Hematopoietic multipotent progenitor cell (in vitro differentiated cells): ENCODE measurements at regions not wholly inside any gene's neighbourhood (a gene's known extent, or its start where the extent isn't known, plus 50 kb on each side); places are given as distances from the start of the nearest gene placed in this dataset.

Experiments
- DNase-seq, 3 donors: peaks; one replicate each; pipeline ENCODE4 v3.0.0-alpha.2; 2011 to 2015; ENCODE audit warnings: low read depth in 2 of 3, low spot score in 2 of 3

- DNase-seq, result no peak
These were observed 73.0 kb upstream of the LEP start for GRCh38 chr7:128167791-128168666.

- peak in 2 of 3 donors; percentile 33 to 62 for DNase-seq
These were observed 72.3 kb upstream of the LEP start for GRCh38 chr7:128168667-128169210.

GRCh38 chr7:128170461-128170860 lies 70.6 kb upstream of the LEP start:
- DNase-seq, result no peak

- no peak for DNase-seq
These were observed 69.6 kb upstream of the LEP start for GRCh38 chr7:128171342-128171918.

GRCh38 chr7:128172151-128172550 lies 68.9 kb upstream of the LEP start:
- DNase-seq, result no peak

- DNase-seq, result no peak
These were observed 68.1 kb upstream of the LEP start for GRCh38 chr7:128172963-128173362.

- peak in 1 of 3 donors; percentile 31 for DNase-seq
These were observed 66.7 kb upstream of the LEP start for GRCh38 chr7:128174386-128174785.

GRCh38 chr7:128176696-128177095 lies 64.4 kb upstream of the LEP start:
- DNase-seq, result no peak

- DNase-seq, result no peak
These were observed 63.1 kb upstream of the LEP start for GRCh38 chr7:128177768-128178550.

GRCh38 chr7:128178611-128179010 lies 62.5 kb upstream of the LEP start:
- no peak for DNase-seq

GRCh38 chr7:128188396-128189230 lies 52.5 kb upstream of the LEP start:
- no peak for DNase-seq

- no peak for DNase-seq
These were observed 51.7 kb upstream of the LEP start for GRCh38 chr7:128189231-128189930.

GRCh38 chr7:128190051-128190647 lies 50.9 kb upstream of the LEP start:
- DNase-seq, result no peak

- no peak for DNase-seq
These were observed 49.8 kb upstream of the LEP start for GRCh38 chr7:128191136-128191844.
